RWPE1 (cell line): ENCODE measurements at regions not wholly inside any gene's neighbourhood (a gene's known extent, or its start where the extent isn't known, plus 50 kb on each side); places are given as distances from the start of the nearest gene placed in this dataset.
A peak's percentile ranks its signal among the peaks of the same experiment; 100 is the strongest.
"Not testable (repeated sequence)": the region's sequence is repeated elsewhere in the genome, so short reads cannot be mapped to it uniquely, and the experiment has no call there.

Experiments used
- CTCF ChIA-PET: fragments of 350-600 bp; sonication (Branson Sonifier 250); formaldehyde crosslinking; extraction: SDS; loops from one replicate; lab custom pipeline; 2021; lab: Yijun Ruan, JAX
- POLR2A ChIA-PET: fragments of 400-600 bp; formaldehyde crosslinking; extraction: SDS; loops from one replicate; lab custom pipeline; 2020; ENCODE audit warnings: antibody characterized with exemption; ENCODE audit not compliant: low non-redundant PET; lab: Yijun Ruan, JAX
- DNase-seq: peaks from one replicate; pipeline ENCODE4 v3.0.0; 2012; ENCODE audit warnings: low spot score
- H3K27ac ChIP-seq: fragments of 450-650 bp; 2 replicates; pipeline ENCODE4 v1.5.1; 2017
- CTCF ChIP-seq: fragments of 450-650 bp; conservative IDR thresholded peaks from 2 replicates; pipeline ENCODE4 v1.5.1; 2017; ENCODE audit warnings: low read depth, mild to moderate bottlenecking

- no peak for DNase-seq
- H3K27ac ChIP-seq, result no peak overlapping the region
- CTCF ChIA-PET, result interaction anchor here (1.0 kb wide), 1 partner anchor 548 kb away, joined by 4 read pairs; no protein-coding TSS in a partner anchor
- no peak for TF ChIP-seq CTCF
- POLR2A ChIA-PET, result no interaction called here
Measured at GRCh38 chr5:96297867-96298266, 135.2 kb downstream of the PCSK1 start.

GRCh38 chr5:96297290-96297689, 135.8 kb downstream of the PCSK1 start:
- no peak for DNase-seq
- TF ChIP-seq CTCF, result no peak
- POLR2A ChIA-PET, result no interaction called here
- no peak overlapping the region for H3K27ac ChIP-seq
- CTCF ChIA-PET, result interaction anchor here (1.0 kb wide), 1 partner anchor 547 kb away, joined by 4 read pairs; no protein-coding TSS in a partner anchor

- CTCF ChIA-PET, result interaction anchor here (0.6 to 1.3 kb wide), 3 partner anchors 41 to 244 kb away, joined by 3 to 4 read pairs (median 3); no protein-coding TSS in a partner anchor
- DNase-seq, result no peak
- H3K27ac ChIP-seq, result no peak overlapping the region
- POLR2A ChIA-PET, result interaction anchor here (0.6 kb wide), 1 partner anchor 22 kb away, joined by 6 read pairs; no protein-coding TSS in a partner anchor
- TF ChIP-seq CTCF, result no peak
Measured at GRCh38 chr5:96294884-96295202, 138.2 kb downstream of the PCSK1 start.

- TF ChIP-seq CTCF, result no peak
- H3K27ac ChIP-seq, result no peak overlapping the region
- POLR2A ChIA-PET, result interaction anchor here (0.6 kb wide), 1 partner anchor 23 kb away, joined by 6 read pairs; no protein-coding TSS in a partner anchor
- no peak for DNase-seq
- CTCF ChIA-PET, result interaction anchor here (0.6 to 1.3 kb wide), 4 partner anchors 42 to 435 kb away, joined by 3 to 4 read pairs (median 4); no protein-coding TSS in a partner anchor
Measured at GRCh38 chr5:96293966-96294883, 138.8 kb downstream of the PCSK1 start.

GRCh38 chr5:96292582-96293247, 140.3 kb downstream of the PCSK1 start:
- CTCF ChIA-PET, result interaction anchor here (0.9 kb wide), 1 partner anchor 361 kb away, joined by 3 read pairs; no protein-coding TSS in a partner anchor
- peak overlapping the region; percentile 30; the same call in 1 of the 2 replicates for H3K27ac ChIP-seq
- no peak for TF ChIP-seq CTCF
- DNase-seq, result no peak
- POLR2A ChIA-PET, result no interaction called here

GRCh38 chr5:96289287-96289686, 143.8 kb downstream of the PCSK1 start:
- H3K27ac ChIP-seq, result peak overlapping the region; percentile 38; the same call in 1 of the 2 replicates
- POLR2A ChIA-PET, CTCF ChIA-PET, DNase-seq: not testable (repeated sequence)
